Adrenal gland (tissue), 5 donors: ENCODE measurements at regions not wholly inside any gene's neighbourhood (a gene's known extent, or its start where the extent isn't known, plus 50 kb on each side); places are given as distances from the start of the nearest gene placed in this dataset.

Source experiments
- CTCF ChIP-seq, 6 experiments: fragments of 450-650 bp in 4 of 6; fragments of 200-600 bp in 2 of 6; sonication (generic) in 1 of 6; IDR thresholded peaks; 1 replicate in 5 of 6; 2 replicates in 1 of 6; pipeline versions ENCODE4 v1.5.1 to v1.8.0; 2016 to 2021; ENCODE audit warnings: antibody characterized with exemption in 6 of 6, mild to moderate bottlenecking in 2 of 6, moderate library complexity in 1 of 6
- POLR2A ChIP-seq, 2 donors: fragments of 450-650 bp; IDR thresholded peaks; one replicate each; pipeline ENCODE4 v1.6.1; 2017; ENCODE audit warnings: antibody characterized with exemption in 2 of 2, mild to moderate bottlenecking in 2 of 2, moderate library complexity in 1 of 2
- donor health status: DM: no; HTN: no; CAD: no.

GRCh38 chrX:57985951-57986350 is 75.7 kb upstream of the ZXDA start:
- no peak for TF ChIP-seq POLR2A (IDR thresholded peaks at IDR 0.05)
- TF ChIP-seq CTCF (IDR thresholded peaks at IDR 0.05): no peak
